Mesothelial cell of epicardium (in vitro differentiated cells): ENCODE measurements at regions not wholly inside any gene's neighbourhood (a gene's known extent, or its start where the extent isn't known, plus 50 kb on each side); places are given as distances from the start of the nearest gene placed in this dataset.

Source experiments
- DNase-seq, 2 experiments: peaks; one replicate each; pipeline ENCODE4 v3.0.0; 2021; ENCODE audit warnings: low spot score in 2 of 2; ENCODE audit not compliant: unreplicated experiment in 2 of 2
- H3K27ac Mint-ChIP-seq: 2 replicates; pipeline ENCODE4 v1.8.0; 2021; ENCODE audit warnings: mixed read lengths
- H3K27me3 Mint-ChIP-seq: 2 replicates; pipeline ENCODE4 v1.8.0; 2021; ENCODE audit warnings: low read depth, mixed read lengths
- H3K36me3 Mint-ChIP-seq: 2 replicates; pipeline ENCODE4 v1.8.0; 2021; ENCODE audit warnings: mixed read lengths
- H3K4me1 Mint-ChIP-seq: 2 replicates; pipeline ENCODE4 v1.8.0; 2021; ENCODE audit warnings: mixed read lengths
- H3K4me3 Mint-ChIP-seq: 2 replicates; pipeline ENCODE4 v1.8.0; 2021; ENCODE audit warnings: mild to moderate bottlenecking, moderate library complexity, mixed read lengths
- H3K9me3 Mint-ChIP-seq: 2 replicates; pipeline ENCODE4 v1.8.0; 2021; ENCODE audit warnings: mixed read lengths
- TF ChIP-seq, protein P1 (sequence below): fragments of 200-600 bp; sonication (generic); IDR thresholded peaks from one replicate; pipeline ENCODE4 v1.5.0; 2021; ENCODE audit warnings: antibody characterized with exemption; ENCODE audit not compliant: unreplicated experiment

DNA sequence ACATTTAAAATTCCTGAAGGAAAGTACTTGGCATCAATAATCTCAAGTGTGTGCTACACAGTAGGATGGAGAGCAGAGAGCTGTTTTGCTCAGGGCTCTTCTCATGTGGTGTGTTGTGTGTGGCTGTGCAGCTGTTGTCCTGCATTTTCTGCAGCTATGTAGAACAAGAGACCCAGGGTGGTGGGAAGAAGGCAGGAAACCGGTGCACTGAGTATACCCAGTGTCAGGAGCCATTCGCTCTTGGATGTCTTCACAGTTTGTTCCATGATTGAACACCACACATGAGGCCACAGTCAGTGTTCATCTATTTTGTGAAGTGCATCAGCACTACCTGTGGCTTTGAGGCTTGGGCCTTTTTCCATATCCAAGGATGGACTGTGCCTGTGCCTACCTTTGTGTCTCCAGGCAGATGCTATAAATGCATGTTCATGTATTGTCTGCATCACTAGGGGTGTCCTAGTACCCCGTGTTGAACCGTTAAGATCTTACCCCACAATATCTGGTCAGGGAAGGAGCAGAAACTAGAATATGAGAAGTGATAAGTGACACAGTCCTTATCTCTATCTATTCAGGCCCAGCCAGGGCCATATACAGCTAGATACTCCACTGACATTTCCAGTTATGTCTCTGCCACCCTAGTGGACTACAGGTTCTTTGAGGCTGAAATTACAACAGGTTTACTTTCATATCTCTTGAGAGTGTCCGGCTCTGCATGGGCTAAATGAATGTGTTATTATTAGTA lies 194.3 kb downstream of the NR2F2 start:
- Mint-ChIP-seq H3K9me3 (peaks cover 24% of the 10 kb centered on the region), H3K27me3 (peaks cover 48% of the 10 kb centered on the region), H3K27ac (no peak overlapping the region), H3K36me3 (peaks cover 2% of the 10 kb centered on the region), H3K4me3 (no peak overlapping the region), H3K4me1 (no peaks in the 10 kb centered on the region)
- TF ChIP-seq, protein P1, sequence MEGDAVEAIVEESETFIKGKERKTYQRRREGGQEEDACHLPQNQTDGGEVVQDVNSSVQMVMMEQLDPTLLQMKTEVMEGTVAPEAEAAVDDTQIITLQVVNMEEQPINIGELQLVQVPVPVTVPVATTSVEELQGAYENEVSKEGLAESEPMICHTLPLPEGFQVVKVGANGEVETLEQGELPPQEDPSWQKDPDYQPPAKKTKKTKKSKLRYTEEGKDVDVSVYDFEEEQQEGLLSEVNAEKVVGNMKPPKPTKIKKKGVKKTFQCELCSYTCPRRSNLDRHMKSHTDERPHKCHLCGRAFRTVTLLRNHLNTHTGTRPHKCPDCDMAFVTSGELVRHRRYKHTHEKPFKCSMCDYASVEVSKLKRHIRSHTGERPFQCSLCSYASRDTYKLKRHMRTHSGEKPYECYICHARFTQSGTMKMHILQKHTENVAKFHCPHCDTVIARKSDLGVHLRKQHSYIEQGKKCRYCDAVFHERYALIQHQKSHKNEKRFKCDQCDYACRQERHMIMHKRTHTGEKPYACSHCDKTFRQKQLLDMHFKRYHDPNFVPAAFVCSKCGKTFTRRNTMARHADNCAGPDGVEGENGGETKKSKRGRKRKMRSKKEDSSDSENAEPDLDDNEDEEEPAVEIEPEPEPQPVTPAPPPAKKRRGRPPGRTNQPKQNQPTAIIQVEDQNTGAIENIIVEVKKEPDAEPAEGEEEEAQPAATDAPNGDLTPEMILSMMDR = no peak
- no peak for DNase-seq

GRCh38 chr15:96535148-96535547 lies 204.6 kb downstream of the NR2F2 start:
- TF ChIP-seq, protein P1 = no peak
- Mint-ChIP-seq H3K27me3 (peaks cover 66% of the 10 kb centered on the region), H3K27ac (no peak overlapping the region), H3K4me1 (no peaks in the 10 kb centered on the region), H3K9me3 (no peaks in the 10 kb centered on the region), H3K4me3 (no peak overlapping the region), H3K36me3 (no peaks in the 10 kb centered on the region)
- DNase-seq = no peak

GRCh38 chr15:96538491-96538890 lies 208.0 kb downstream of the NR2F2 start:
- Mint-ChIP-seq H3K27ac (no peak overlapping the region), H3K4me3 (no peak overlapping the region), H3K4me1 (no peaks in the 10 kb centered on the region), H3K36me3 (no peaks in the 10 kb centered on the region), H3K9me3 (no peaks in the 10 kb centered on the region), H3K27me3 (peaks cover 58% of the 10 kb centered on the region)
- DNase-seq = no peak
- TF ChIP-seq, protein P1 = no peak

DNA sequence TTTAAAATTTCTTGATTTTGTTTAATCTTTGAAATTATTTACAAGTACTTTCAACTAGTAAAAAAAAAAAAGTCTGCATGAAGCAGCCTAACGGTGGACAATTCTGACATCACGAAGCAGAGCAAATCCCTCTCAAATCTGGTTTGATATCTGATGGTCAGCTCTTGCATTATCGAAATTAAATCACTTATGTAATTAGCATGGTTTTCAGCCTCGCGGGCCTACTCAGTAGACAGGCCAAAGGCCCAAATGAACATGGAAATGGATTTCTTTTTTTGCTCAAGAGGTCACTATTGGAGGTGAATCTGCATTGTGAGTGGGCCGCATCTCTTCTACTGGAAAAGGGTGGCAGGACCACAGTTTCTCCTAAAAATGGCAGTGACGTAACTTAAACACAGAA lies 209.8 kb downstream of the NR2F2 start:
- Mint-ChIP-seq H3K36me3 (no peaks in the 10 kb centered on the region), H3K9me3 (no peaks in the 10 kb centered on the region), H3K27ac (no peak overlapping the region), H3K4me1 (no peaks in the 10 kb centered on the region), H3K27me3 (peaks cover 52% of the 10 kb centered on the region), H3K4me3 (no peak overlapping the region)
- TF ChIP-seq, protein P1 = no peak
- DNase-seq = no peak

- no peaks in the 10 kb centered on the region for H3K9me3 Mint-ChIP-seq
- no peak overlapping the region for H3K4me3 Mint-ChIP-seq
- TF ChIP-seq, protein P1 = no peak
- peaks cover 56% of the 10 kb centered on the region for H3K27me3 Mint-ChIP-seq
- no peak for DNase-seq
- no peaks in the 10 kb centered on the region for H3K4me1 Mint-ChIP-seq
- no peaks in the 10 kb centered on the region for H3K36me3 Mint-ChIP-seq
- H3K27ac Mint-ChIP-seq = no peak overlapping the region
Observed at GRCh38 chr15:96542130-96542770, 211.8 kb downstream of the NR2F2 start.
